H9 (cell line): ENCODE measurements at regions not wholly inside any gene's neighbourhood (a gene's known extent, or its start where the extent isn't known, plus 50 kb on each side); places are given as distances from the start of the nearest gene placed in this dataset.

Experiments used
- DNase-seq: peaks from one replicate; pipeline ENCODE4 v3.0.0-alpha.2; 2017
- H2AFZ ChIP-seq: one replicate; pipeline ENCODE4 v1.6.1; 2013; ENCODE audit warnings: mild to moderate bottlenecking, low read length, control low read depth, moderate library complexity
- H2AK5ac ChIP-seq: 2 replicates; pipeline ENCODE4 v1.6.1; 2013; ENCODE audit warnings: low read length, control low read depth, mixed read lengths; ENCODE audit not compliant: insufficient read length
- H2BK120ac ChIP-seq: one replicate; pipeline ENCODE4 v1.6.1; 2013; ENCODE audit warnings: low read depth, mild to moderate bottlenecking, low read length, control low read depth, inconsistent platforms; ENCODE audit not compliant: poor library complexity, severe bottlenecking
- H2BK12ac ChIP-seq: 2 replicates; pipeline ENCODE4 v1.6.1; 2013; ENCODE audit warnings: low read length, control low read depth, mixed read lengths, low read depth; ENCODE audit not compliant: insufficient read length
- H2BK15ac ChIP-seq: 2 replicates; pipeline ENCODE4 v1.6.1; 2013; ENCODE audit warnings: low read depth, low read length, control low read depth
- H2BK20ac ChIP-seq: one replicate; pipeline ENCODE4 v1.6.1; 2013; ENCODE audit warnings: low read depth, mild to moderate bottlenecking, low read length, control low read depth, inconsistent platforms; ENCODE audit not compliant: poor library complexity, severe bottlenecking
- H2BK5ac ChIP-seq: 2 replicates; pipeline ENCODE4 v1.6.1; 2013; ENCODE audit warnings: low read length, control low read depth, mixed read lengths; ENCODE audit not compliant: insufficient read length
- H3K14ac ChIP-seq: 2 replicates; pipeline ENCODE4 v1.6.1; 2013; ENCODE audit warnings: low read length, control low read depth; ENCODE audit not compliant: insufficient read depth
- H3K18ac ChIP-seq: 2 replicates; pipeline ENCODE4 v1.6.1; 2013; ENCODE audit warnings: low read depth, mild to moderate bottlenecking, mixed read lengths, low read length, control low read depth; ENCODE audit not compliant: insufficient read length
- H3K23ac ChIP-seq: 2 replicates; pipeline ENCODE4 v1.6.1; 2013; ENCODE audit warnings: low read length, control low read depth, mixed read lengths, low read depth; ENCODE audit not compliant: insufficient read length
- H3K23me2 ChIP-seq: 2 replicates; pipeline ENCODE4 v1.6.1; 2013; ENCODE audit warnings: low read depth, mild to moderate bottlenecking, mixed read lengths, low read length, control low read depth; ENCODE audit not compliant: insufficient read length, poor library complexity, severe bottlenecking
- H3K27ac ChIP-seq: 2 replicates; pipeline ENCODE4 v1.5.1; 2013; ENCODE audit warnings: low read length, control low read depth, mixed read lengths, low read depth; ENCODE audit not compliant: insufficient read length
- H3K27me3 ChIP-seq: 2 replicates; pipeline ENCODE4 v1.6.1; 2013; ENCODE audit warnings: low read length, control low read depth, inconsistent platforms; ENCODE audit not compliant: insufficient read depth
- H3K4ac ChIP-seq: 2 replicates; pipeline ENCODE4 v1.6.1; 2013; ENCODE audit warnings: low read depth, mild to moderate bottlenecking, control low read depth, inconsistent platforms, low read length, moderate library complexity
- H3K4me1 ChIP-seq: 2 replicates; pipeline ENCODE4 v1.6.1; 2013; ENCODE audit warnings: low read length, control low read depth, inconsistent platforms; ENCODE audit not compliant: insufficient read depth
- H3K4me2 ChIP-seq: 2 replicates; pipeline ENCODE4 v1.6.1; 2013; ENCODE audit warnings: low read length, control low read depth, mixed read lengths; ENCODE audit not compliant: insufficient read length, insufficient read depth
- H3K56ac ChIP-seq: 2 replicates; pipeline ENCODE4 v1.6.1; 2013; ENCODE audit warnings: low read depth, mild to moderate bottlenecking, mixed read lengths, low read length, control low read depth; ENCODE audit not compliant: insufficient read length
- H3K79me1 ChIP-seq: 2 replicates; pipeline ENCODE4 v1.6.1; 2013; ENCODE audit warnings: low read depth, mild to moderate bottlenecking, moderate library complexity, low read length, control low read depth, inconsistent platforms; ENCODE audit not compliant: insufficient read depth, poor library complexity, severe bottlenecking
- H3K79me2 ChIP-seq: 2 replicates; pipeline ENCODE4 v1.6.1; 2013; ENCODE audit warnings: low read length, control low read depth, inconsistent platforms; ENCODE audit not compliant: insufficient read depth
- H3K9ac ChIP-seq: 2 replicates; pipeline ENCODE4 v1.6.1; 2013; ENCODE audit warnings: low read length, control low read depth, mixed read lengths; ENCODE audit not compliant: insufficient read length; ENCODE audit errors: extremely low read depth
- H3K9me3 ChIP-seq: one replicate; pipeline ENCODE4 v1.6.1; 2013; ENCODE audit warnings: low read depth, low read length, inconsistent platforms; ENCODE audit not compliant: control insufficient read depth
- H3T11ph ChIP-seq: one replicate; pipeline ENCODE4 v1.6.1; 2013; ENCODE audit warnings: mild to moderate bottlenecking, low read length, control low read depth, inconsistent platforms
- H4K20me1 ChIP-seq: one replicate; pipeline ENCODE4 v1.6.1; 2013; ENCODE audit not compliant: control insufficient read depth, insufficient read length, insufficient read depth
- H4K5ac ChIP-seq: 2 replicates; pipeline ENCODE4 v1.6.1; 2013; ENCODE audit warnings: low read depth, mild to moderate bottlenecking, mixed read lengths, low read length, control low read depth; ENCODE audit not compliant: insufficient read length
- H4K8ac ChIP-seq: replicated peaks from 2 replicates; pipeline ENCODE4 v1.6.1; 2013; ENCODE audit warnings: low read length, control low read depth, mixed read lengths, low read depth; ENCODE audit not compliant: insufficient read length
- H4K91ac ChIP-seq: 2 replicates; pipeline ENCODE4 v1.6.1; 2013; ENCODE audit warnings: low read depth, mild to moderate bottlenecking, moderate library complexity, mixed read lengths, low read length, control low read depth; ENCODE audit not compliant: insufficient read length
- H3K27ac Mint-ChIP-seq, 3 experiments: 2 replicates in 2 of 3; 3 replicates in 1 of 3; pipeline ENCODE4 v1.8.0; 2020 to 2021; ENCODE audit warnings: mixed read lengths in 3 of 3, mild to moderate bottlenecking in 1 of 3, moderate library complexity in 1 of 3
- H3K27me3 Mint-ChIP-seq: 2 replicates; pipeline ENCODE4 v1.8.0; 2021; ENCODE audit warnings: low read depth, mild to moderate bottlenecking, moderate library complexity, mixed read lengths
- H3K36me3 Mint-ChIP-seq, 3 experiments: 2 replicates in 2 of 3; 3 replicates in 1 of 3; pipeline ENCODE4 v1.8.0; 2020 to 2021; ENCODE audit warnings: low read depth in 3 of 3, mixed read lengths in 3 of 3; ENCODE audit not compliant: insufficient read depth in 1 of 3
- H3K4me1 Mint-ChIP-seq, 2 experiments: 2 replicates each; pipeline ENCODE4 v1.8.0; 2020; ENCODE audit warnings: mixed read lengths in 2 of 2
- H3K4me3 Mint-ChIP-seq, 2 experiments: 2 replicates in 1 of 2; 3 replicates in 1 of 2; pipeline ENCODE4 v1.8.0; 2020 to 2021; ENCODE audit warnings: mild to moderate bottlenecking in 2 of 2, mixed read lengths in 2 of 2, moderate library complexity in 1 of 2
- H3K9me3 Mint-ChIP-seq, 2 experiments: 2 replicates in 1 of 2; 3 replicates in 1 of 2; pipeline ENCODE4 v1.8.0; 2020; ENCODE audit warnings: mild to moderate bottlenecking in 2 of 2, mixed read lengths in 2 of 2, moderate library complexity in 1 of 2
- CTCF ChIP-seq: fragments of 200-600 bp; sonication (generic); conservative IDR thresholded peaks from 3 replicates; pipeline ENCODE4 v1.8.0; 2021; ENCODE audit warnings: antibody characterized with exemption, mild to moderate bottlenecking
- WGBS: extraction: QIAGEN DNeasy Blood & Tissue Kit; methylation state at CpG from one replicate; pipeline ENCODE4 v1.1.7; 2013; ENCODE audit warnings: missing lambda C conversion rate, low lambda C conversion rate, mixed read lengths; ENCODE audit not compliant: insufficient read length; ENCODE audit errors: extremely low coverage; 5-methylcytosine and 5-hydroxymethylcytosine counted together

DNA sequence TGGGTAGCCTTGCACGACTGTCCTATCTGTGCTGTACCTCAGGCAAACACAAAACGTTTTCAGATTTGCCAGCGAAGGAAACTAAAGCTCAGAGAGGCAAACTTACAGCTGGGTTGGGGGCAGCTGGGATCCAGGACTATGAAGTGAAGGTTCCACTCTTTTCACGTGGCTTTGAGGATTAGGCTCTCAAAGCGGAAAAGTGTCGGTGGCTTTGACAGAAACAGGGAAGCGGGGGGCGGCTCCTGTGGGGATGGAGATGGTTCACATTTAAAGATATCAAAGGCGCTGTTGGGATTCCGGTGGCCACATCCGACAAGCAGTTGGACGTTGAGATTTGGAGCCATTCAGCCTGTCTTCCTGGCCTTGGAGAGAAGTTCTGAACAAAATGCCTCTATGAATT, 958.3 kb upstream of the ZNF722 start:
- no peaks in the 10 kb centered on the region for H3K23me2 ChIP-seq
- no peaks in the 10 kb centered on the region for H3K79me1 ChIP-seq
- H3K9me3 ChIP-seq = peaks cover 97% of the 10 kb centered on the region
- no peaks in the 10 kb centered on the region for H4K20me1 ChIP-seq
- H3K4me1 ChIP-seq = no peaks in the 10 kb centered on the region
- H2BK5ac ChIP-seq = no peak overlapping the region
- Mint-ChIP-seq H3K27ac (no peak overlapping the region), H3K4me1 (no peaks in the 10 kb centered on the region), H3K9me3 (peaks cover 78 to 84% of the 10 kb centered on the region in 2 experiments), H3K36me3 (peaks cover 31 to 70% (median 55%) of the 10 kb centered on the region in 3 experiments), H3K4me3 (no peak overlapping the region), H3K27me3 (peaks cover 4% of the 10 kb centered on the region)
- no peak overlapping the region for H3K18ac ChIP-seq
- no peak overlapping the region for H3K56ac ChIP-seq
- no CpG with 5 or more reads among the region's 12 CpGs for WGBS
- H4K5ac ChIP-seq = no peak overlapping the region
- no peak overlapping the region for H4K91ac ChIP-seq
- no peak overlapping the region for H3K4me2 ChIP-seq
- H2BK120ac ChIP-seq = no peak overlapping the region
- no peak overlapping the region for H2AK5ac ChIP-seq
- no peak overlapping the region for H2BK20ac ChIP-seq
- DNase-seq = no peak
- H3K23ac ChIP-seq = no peak overlapping the region
- H3K79me2 ChIP-seq = no peaks in the 10 kb centered on the region
- H2BK12ac ChIP-seq = no peak overlapping the region
- H2AFZ ChIP-seq = no peak overlapping the region
- H3K14ac ChIP-seq = no peak overlapping the region
- no peak overlapping the region for H3T11ph ChIP-seq
- TF ChIP-seq CTCF = no peak
- no peak overlapping the region for H3K4ac ChIP-seq
- no peak overlapping the region for H4K8ac ChIP-seq
- H3K27ac ChIP-seq = no peak overlapping the region
- no peak overlapping the region for H3K9ac ChIP-seq
- no peaks in the 10 kb centered on the region for H3K27me3 ChIP-seq
- no peak overlapping the region for H2BK15ac ChIP-seq
